GM12878 (cell line): ENCODE measurements at regions not wholly inside any gene's neighbourhood (a gene's known extent, or its start where the extent isn't known, plus 50 kb on each side); places are given as distances from the start of the nearest gene placed in this dataset.
"Not testable (repeated sequence)": the region's sequence is repeated elsewhere in the genome, so short reads cannot be mapped to it uniquely, and the experiment has no call there.

Experiments
- POLR2AphosphoS5 ChIP-seq: IDR thresholded peaks from 2 replicates; pipeline ENCODE4 v1.6.1; 2011; ENCODE audit warnings: mild to moderate bottlenecking, low read length, inconsistent platforms
- SUZ12 ChIP-seq: fragments of 200-600 bp; sonication (generic); IDR thresholded peaks from one replicate; pipeline ENCODE4 v1.6.1; 2018; ENCODE audit warnings: antibody characterized with exemption, mild to moderate bottlenecking; ENCODE audit not compliant: unreplicated experiment
- TF ChIP-seq, protein P1 (sequence below): fragments of 150-350 bp; IDR thresholded peaks from 2 replicates; pipeline ENCODE4 v1.6.1; 2014; ENCODE audit warnings: mild to moderate bottlenecking, low read depth, low read length

- TF ChIP-seq, protein P1, sequence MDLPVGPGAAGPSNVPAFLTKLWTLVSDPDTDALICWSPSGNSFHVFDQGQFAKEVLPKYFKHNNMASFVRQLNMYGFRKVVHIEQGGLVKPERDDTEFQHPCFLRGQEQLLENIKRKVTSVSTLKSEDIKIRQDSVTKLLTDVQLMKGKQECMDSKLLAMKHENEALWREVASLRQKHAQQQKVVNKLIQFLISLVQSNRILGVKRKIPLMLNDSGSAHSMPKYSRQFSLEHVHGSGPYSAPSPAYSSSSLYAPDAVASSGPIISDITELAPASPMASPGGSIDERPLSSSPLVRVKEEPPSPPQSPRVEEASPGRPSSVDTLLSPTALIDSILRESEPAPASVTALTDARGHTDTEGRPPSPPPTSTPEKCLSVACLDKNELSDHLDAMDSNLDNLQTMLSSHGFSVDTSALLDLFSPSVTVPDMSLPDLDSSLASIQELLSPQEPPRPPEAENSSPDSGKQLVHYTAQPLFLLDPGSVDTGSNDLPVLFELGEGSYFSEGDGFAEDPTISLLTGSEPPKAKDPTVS = not testable (repeated sequence)
- TF ChIP-seq POLR2AphosphoS5, SUZ12: not testable (repeated sequence)
Observed at GRCh38 chr1:14291182-14291581, 307.3 kb upstream of the KAZN start.
